GM12801 (cell line): ENCODE measurements at regions not wholly inside any gene's neighbourhood (a gene's known extent, or its start where the extent isn't known, plus 50 kb on each side); places are given as distances from the start of the nearest gene placed in this dataset.

Experiments
- TF ChIP-seq, protein P1 (sequence below): IDR thresholded peaks from one replicate; pipeline ENCODE4 v1.5.1; 2011; ENCODE audit warnings: control low read depth; ENCODE audit not compliant: insufficient read length; ENCODE audit errors: extremely low read depth

DNA sequence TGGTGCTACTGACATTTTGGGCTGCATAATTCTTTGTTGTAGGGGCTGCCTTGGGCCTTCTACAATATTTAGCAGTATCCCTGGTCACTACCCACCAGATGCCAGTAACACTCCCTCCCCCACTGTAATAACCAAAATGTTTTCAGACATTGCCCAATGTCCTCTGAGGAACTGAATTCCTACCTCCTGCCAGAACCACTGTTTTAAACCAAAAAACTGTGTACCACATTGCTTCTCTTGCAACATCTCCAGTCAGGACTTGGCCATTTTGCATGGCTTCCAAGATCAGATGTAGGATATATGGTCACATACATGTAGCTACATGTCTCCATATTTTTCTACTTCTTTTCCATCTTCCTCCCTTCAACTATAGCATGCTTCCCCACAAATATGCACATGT lies 97.4 kb upstream of the IFNGR1 start:
- TF ChIP-seq, protein P1, sequence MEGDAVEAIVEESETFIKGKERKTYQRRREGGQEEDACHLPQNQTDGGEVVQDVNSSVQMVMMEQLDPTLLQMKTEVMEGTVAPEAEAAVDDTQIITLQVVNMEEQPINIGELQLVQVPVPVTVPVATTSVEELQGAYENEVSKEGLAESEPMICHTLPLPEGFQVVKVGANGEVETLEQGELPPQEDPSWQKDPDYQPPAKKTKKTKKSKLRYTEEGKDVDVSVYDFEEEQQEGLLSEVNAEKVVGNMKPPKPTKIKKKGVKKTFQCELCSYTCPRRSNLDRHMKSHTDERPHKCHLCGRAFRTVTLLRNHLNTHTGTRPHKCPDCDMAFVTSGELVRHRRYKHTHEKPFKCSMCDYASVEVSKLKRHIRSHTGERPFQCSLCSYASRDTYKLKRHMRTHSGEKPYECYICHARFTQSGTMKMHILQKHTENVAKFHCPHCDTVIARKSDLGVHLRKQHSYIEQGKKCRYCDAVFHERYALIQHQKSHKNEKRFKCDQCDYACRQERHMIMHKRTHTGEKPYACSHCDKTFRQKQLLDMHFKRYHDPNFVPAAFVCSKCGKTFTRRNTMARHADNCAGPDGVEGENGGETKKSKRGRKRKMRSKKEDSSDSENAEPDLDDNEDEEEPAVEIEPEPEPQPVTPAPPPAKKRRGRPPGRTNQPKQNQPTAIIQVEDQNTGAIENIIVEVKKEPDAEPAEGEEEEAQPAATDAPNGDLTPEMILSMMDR: no peak

DNA sequence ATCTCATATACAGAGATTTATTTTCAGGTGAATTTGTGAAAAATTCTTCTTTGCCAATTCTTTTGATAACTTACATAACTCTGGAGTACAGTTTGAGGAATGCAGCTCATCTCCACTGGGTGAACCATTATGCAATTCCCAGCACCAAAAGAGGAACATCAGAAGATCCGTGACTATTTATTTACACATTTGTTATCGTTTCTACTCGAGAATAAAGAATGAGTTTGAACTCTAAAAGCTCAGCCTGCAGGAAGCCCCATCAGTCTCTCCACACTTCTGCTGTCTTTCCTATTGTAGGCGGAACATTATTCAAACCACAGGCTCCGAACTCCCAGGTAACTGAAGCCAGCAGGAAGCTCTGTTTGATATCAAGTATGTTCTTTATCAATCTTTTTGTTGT lies 95.9 kb upstream of the IFNGR1 start:
- TF ChIP-seq, protein P1: no peak

DNA sequence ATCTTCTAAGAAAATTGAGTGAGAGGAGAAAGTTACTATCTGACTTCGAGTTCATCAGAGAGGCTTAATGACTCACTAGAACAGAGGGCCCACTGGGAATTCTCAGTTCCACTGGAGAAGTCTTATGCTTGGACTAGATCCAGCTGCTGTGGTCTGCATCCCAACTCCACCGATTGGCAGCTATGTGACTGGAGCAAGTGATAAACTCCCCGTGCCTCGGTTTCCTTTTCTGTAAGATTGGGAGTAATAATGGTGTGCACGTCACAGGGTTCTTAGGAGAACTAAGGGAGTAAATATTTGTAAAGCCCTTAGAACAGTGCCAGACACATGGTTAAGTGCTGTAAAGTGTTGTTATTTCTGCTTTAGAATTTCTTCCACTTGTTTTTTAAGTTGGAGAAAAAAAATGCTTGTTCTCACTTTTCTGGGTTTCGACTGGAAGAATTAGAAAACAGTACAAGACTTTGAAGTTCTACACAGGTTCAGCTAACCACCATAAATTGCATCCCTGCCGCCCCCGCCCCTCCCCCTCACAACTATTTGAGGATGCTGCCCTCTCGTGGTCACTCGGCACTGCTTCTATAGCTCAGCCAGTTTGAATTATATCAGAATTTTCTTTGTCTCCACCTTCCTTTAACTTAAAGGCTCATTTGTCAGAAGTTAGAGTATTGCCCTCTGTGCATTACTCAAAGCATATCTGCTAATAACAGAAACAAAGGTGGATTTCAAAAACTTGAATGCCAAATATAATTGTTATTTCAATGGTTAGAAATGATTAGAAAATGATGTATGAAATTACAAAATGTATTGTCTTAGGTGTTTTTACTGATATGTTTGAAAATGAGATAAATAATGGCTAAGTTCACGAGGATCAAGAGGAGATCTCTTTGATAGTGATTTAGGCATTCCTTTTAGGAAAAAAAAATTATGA lies 95.0 kb upstream of the IFNGR1 start:
- TF ChIP-seq, protein P1: peak; percentile 38

DNA sequence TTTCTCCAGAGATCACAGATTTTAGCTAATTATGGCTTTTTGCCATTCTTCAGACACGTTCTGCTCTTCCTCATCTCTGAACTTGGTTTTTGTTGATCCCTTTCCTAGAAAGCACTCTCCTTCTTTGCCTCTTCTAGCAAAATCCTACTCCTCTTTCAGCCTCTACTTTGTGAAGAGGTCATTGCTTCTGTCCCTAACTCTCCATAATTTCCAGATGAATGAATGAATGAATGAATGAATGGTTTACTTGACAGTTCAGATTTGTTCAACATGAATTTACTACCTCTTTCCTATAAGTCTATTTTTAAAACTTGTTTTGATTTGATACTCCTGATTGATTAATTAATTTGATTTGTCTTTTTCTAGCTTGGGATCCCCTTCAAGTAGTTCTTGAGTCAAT lies 94.0 kb upstream of the IFNGR1 start:
- TF ChIP-seq, protein P1: no peak

DNA sequence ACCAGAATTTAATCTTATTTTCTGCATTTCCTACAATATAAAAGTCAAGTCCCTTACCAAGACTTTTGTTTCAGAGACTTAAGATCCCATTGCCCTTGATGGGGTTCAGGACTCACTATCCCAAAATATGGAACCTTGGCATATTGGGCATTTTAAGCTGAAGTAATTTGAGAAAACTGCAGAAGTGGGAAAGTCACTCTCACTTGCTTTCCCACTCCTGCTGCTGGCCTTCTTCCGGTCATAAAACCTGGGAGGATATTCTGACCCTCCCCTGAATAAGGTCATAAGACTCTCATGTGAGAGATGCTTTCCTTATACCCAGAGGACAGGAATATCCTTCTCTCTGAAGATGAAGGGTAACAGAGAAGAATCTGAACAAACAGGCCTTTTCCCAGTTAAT lies 92.8 kb upstream of the IFNGR1 start:
- TF ChIP-seq, protein P1: no peak

DNA sequence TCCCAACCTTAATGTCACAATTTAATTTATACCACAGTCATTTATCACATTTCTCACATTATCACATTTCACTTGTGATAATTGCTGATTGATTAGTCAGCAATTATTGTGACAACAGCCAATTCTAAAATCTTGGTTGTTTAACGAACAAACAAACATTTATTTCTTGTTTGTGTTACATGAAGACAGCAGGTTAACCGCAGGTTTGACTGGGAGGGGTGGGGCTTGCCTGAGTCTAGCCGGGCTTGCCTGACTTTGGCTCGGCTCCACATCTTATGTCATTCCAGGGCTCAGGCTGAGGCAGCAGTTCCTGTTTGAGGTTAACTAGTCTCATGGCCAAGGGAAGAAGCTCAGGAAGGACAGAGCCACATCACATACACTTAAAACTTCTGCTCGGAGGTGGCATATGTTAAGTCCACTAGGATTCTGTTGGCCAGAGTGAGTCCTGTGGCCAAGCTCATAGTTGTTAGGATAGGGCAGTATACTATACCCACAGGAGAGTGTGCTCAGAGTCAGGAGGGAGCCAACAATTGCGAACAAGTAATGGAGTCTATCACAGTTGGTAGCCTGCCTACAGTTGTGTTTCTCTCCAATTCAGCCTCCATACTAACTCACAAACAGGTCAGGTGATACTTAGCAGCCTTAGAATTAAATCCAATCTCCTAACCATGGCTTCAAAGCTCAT lies 90.0 kb upstream of the IFNGR1 start:
- TF ChIP-seq, protein P1: no peak

DNA sequence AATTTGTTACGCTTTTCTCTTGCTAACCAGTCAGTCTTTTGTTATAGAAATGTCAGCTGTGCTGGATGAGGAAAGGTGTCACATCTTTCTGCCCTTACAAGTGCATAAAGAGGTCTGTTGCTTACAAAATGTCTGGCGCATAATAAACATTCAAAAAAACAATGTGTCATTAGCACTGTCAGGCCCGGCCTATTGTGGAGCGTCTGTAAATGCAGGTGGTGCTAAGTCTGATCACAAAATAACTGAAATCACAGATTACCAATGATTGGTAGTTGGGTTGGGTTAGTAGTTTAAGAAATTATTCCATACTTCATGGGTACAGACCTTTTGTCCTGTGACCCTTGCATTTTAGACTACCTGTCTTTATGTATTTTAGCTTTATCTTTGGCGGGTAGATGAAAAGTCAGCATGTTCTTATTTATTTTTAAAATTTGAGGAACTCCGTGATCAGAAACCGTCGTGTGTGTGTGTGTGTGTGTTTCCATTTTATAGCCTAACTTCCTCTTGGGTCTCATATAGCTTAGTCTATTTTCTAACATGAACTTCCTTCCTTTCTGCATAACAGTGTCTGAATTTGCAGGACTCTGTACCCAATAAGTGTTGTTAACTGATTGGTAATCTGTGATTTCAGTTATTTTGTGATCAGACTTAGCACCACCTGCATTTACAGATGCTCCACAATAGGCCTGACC lies 88.1 kb upstream of the IFNGR1 start:
- TF ChIP-seq, protein P1: no peak
